ENCODE measurements at regions not wholly inside any gene's neighbourhood (a gene's known extent, or its start where the extent isn't known, plus 50 kb on each side); places are given as distances from the start of the nearest gene placed in this dataset.

DNA sequence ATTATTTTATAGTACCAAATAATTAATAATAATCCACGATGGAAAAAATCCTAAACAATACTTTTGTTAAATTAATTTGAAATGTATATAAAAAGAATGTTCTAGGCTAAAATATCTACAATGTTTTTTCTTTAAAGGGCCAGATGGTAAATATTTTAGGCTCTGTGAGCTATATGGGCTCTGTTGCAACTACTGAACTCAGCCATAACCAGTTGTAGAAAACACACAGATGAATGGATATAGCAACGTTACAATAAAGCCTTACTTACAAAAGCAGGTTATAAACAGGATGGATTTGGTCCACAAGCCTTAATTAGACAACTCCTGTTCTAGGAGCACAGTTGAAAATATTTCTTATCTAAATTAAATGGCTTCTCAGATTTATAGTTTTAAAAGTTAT is 245.2 kb downstream of the KCNC2 start:
- TF ChIP-seq, protein P1, sequence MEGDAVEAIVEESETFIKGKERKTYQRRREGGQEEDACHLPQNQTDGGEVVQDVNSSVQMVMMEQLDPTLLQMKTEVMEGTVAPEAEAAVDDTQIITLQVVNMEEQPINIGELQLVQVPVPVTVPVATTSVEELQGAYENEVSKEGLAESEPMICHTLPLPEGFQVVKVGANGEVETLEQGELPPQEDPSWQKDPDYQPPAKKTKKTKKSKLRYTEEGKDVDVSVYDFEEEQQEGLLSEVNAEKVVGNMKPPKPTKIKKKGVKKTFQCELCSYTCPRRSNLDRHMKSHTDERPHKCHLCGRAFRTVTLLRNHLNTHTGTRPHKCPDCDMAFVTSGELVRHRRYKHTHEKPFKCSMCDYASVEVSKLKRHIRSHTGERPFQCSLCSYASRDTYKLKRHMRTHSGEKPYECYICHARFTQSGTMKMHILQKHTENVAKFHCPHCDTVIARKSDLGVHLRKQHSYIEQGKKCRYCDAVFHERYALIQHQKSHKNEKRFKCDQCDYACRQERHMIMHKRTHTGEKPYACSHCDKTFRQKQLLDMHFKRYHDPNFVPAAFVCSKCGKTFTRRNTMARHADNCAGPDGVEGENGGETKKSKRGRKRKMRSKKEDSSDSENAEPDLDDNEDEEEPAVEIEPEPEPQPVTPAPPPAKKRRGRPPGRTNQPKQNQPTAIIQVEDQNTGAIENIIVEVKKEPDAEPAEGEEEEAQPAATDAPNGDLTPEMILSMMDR (IDR thresholded peaks at IDR 0.05; ENCODE audit: borderline replicate concordance, insufficient read depth, low read depth, low read length): no peak
- H3K4me3 ChIP-seq (ENCODE audit: low read depth, low read length): no peak overlapping the region

DNA sequence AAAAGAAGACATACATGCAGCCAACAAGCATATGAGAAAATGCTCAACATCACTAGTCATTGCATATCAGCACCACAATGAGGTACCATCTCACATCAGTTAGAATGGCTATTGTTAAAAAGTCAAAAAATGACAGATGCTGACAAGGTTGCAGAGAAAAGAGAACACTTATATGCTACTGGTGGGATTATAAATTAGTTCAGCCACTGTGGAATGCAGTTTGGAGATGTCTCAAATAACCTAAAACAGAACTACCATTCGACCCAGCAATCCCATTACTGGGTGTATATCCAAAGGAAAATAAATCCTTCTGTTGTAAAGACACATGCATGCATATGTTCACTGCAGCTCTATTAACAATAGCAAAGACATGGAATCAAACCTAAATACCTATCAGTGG is 238.4 kb downstream of the KCNC2 start:
- TF ChIP-seq, protein P1 (IDR thresholded peaks at IDR 0.05; ENCODE audit: borderline replicate concordance, insufficient read depth, low read depth, low read length): no peak
- H3K4me3 ChIP-seq (ENCODE audit: low read depth, low read length): no peak overlapping the region

DNA sequence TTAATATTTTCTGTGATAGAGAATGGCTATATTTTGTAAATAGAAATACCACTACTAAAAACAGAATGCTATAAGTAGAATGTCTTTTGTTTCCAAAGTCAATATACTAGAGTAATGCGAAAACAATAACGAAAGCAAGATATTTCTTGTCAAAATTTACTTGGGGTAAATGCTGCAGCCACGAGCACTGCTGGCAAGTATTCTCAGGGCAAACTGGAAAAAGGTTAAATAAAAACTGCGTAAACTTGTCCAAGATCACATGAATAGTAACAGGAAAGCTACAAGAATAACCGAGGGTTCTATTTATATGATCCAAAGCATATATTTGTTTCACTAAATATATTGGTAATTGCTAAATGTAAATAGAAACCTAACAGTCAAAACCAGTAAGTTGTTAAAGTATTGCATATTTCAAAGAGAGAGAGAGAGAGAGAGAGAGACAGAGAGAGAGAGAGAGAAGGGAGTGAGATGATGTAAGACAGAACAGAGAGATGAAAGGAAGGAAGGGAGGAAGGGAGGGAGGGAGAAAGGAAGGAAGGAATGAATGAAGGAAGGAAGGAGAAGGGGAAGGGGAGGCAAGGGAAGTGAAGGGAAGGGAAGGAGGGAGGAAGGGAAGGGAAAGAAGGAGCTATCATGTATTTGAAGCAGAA is 231.7 kb downstream of the KCNC2 start:
- TF ChIP-seq, protein P1 (IDR thresholded peaks at IDR 0.05; ENCODE audit: borderline replicate concordance, insufficient read depth, low read depth, low read length): no peak
- H3K4me3 ChIP-seq (ENCODE audit: low read depth, low read length): no peak overlapping the region

DNA sequence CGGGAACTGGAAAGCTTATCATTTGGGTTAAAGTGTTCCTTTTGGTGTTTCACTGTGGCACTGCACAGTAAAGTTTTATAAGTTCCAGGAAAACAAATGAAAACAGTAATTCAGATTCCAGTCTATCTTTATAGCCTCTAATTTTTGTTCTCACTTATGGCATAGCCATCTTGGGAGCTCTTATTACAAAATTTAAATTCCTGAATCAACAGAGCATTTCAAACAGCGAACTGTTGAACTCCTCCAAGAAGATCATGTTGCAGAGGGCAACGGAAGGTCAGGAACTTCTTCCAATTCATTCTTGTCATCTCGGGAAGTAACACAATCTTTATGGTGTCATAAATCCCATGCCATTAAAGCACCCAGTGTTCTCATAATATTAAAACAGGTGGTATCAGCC is 229.1 kb downstream of the KCNC2 start:
- TF ChIP-seq, protein P1 (IDR thresholded peaks at IDR 0.05; ENCODE audit: borderline replicate concordance, insufficient read depth, low read depth, low read length): no peak
- no peak overlapping the region for H3K4me3 ChIP-seq (ENCODE audit: low read depth, low read length)

DNA sequence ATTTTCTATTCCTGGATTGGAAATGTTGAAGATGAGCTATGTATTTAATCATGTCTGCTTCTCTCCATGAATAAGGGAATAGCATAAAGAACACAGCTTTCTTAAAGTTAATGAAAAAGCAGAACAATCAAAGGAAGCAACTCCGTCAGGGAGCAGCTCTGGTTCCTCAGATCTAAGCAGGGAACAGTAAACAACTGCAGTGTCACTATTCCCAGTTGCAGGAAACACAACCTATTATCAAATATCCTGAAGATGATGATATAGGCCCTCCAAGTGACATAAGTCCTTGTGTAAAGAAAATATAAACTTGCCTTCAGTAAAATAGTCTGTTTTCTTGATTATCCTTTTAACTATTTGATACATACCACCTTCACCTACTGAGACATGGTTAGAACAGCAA is 228.1 kb downstream of the KCNC2 start:
- TF ChIP-seq, protein P1 (IDR thresholded peaks at IDR 0.05; ENCODE audit: borderline replicate concordance, insufficient read depth, low read depth, low read length): no peak
- no peak overlapping the region for H3K4me3 ChIP-seq (ENCODE audit: low read depth, low read length)

DNA sequence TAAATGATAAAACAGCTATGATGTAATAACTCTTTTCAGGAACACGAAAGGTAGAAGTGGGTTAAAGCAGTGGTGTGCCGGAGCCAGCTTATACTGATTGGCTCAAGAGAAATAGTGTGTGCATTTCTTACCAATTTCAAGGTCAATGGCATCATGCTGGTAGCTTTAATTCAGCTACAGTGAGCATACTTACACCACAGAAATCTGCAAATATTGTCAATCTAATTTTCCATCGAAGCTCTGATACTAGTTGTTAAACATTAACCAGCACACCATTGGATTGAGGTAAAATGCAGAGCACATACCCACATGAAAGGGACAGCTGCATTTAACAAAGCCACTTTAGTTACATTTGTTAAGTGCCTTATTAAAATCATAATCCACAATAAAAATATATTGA is 225.7 kb downstream of the KCNC2 start:
- H3K4me3 ChIP-seq (ENCODE audit: low read depth, low read length): no peak overlapping the region
- TF ChIP-seq, protein P1 (IDR thresholded peaks at IDR 0.05; ENCODE audit: borderline replicate concordance, insufficient read depth, low read depth, low read length): no peak

DNA sequence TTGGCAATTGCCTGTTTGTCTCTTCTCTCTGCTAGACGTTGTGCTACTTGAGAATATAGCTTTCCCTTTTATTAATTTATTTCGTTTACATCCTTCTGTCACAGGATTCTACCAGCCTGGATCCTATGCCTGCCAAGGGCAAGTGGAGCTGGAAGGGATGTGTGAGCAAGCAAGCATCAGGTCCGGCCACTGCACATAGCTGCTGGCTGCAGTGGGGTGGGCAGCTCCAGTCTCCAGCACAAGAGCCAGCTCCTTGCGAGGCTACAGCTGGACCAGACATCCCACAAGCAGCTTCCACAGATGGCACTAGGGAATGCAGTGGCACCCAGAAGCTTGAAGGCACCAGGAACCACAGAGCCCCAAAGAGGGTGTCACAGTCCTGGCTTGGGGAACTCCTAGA is 225.0 kb downstream of the KCNC2 start:
- TF ChIP-seq, protein P1 (IDR thresholded peaks at IDR 0.05; ENCODE audit: borderline replicate concordance, insufficient read depth, low read depth, low read length): no peak
- H3K4me3 ChIP-seq (ENCODE audit: low read depth, low read length): no peak overlapping the region
